ENCODE measurements at regions not wholly inside any gene's neighbourhood (a gene's known extent, or its start where the extent isn't known, plus 50 kb on each side); places are given as distances from the start of the nearest gene placed in this dataset.
"Not testable (repeated sequence)": the region's sequence is repeated elsewhere in the genome, so short reads cannot be mapped to it uniquely, and the experiment has no call there.

DNA sequence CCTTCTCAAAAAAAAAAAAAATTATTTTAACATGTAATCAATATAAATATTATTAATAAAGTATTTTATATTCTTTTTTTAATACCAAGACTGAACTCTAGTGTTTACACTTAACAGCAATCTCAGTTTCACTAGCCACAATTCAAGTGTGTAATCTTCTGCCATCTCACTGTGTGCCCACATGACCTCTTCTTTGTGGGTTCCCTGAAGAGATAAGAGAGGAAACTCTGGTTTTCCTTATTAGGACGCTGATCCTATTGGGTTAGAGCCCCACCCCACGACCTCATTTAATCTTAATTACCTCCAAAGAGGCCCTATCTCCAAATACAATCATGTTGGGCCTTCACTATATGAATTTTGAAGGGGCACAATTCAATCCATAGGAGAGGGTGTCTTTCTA lies 177.6 kb downstream of the STK31 start:
- DNase-seq (ENCODE audit: low spot score), result no peak

- DNase-seq (ENCODE audit: low spot score), result no peak
Measured at GRCh38 chr7:23888958-23889357, 178.9 kb downstream of the STK31 start.

DNA sequence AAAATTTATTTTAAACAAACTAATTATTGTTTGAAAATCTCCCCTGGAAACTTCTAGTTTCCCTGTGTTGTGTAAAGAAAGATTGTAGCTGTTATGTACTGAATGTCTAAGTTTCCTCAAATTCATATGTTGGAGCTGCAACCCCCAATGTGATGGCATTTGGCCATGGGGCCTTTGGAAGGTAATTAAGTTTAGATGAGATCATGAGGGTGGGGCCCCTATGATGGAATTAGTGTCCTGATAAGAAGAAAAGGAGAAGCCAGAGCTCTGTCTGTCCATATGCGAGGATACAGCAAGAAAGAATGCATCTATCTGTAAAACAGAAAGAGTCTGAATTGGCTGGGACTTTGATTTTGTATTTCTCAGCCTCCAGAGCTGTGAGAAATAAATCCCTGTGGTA lies 179.5 kb downstream of the STK31 start:
- DNase-seq (ENCODE audit: low spot score), result no peak

DNA sequence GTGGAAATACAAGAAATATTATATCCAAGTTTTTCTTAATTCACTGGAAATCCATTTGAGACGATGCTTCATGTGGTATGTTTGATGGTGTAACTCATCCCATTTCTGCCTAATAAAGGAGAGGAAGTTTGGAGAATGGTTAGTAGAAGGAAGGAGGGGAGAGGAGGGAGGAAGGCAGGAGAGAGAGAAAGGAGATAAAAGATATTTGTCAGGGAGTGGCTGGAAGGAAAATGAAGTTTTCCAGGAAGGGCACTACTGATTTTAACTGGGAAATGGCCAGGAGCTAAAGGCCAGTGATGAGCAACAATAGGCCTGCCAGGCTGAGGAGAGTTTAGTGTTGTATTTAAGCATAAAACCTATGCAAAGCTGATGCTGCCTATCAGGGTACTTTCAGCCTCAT lies 182.0 kb downstream of the STK31 start:
- DNase-seq (ENCODE audit: low spot score), result no peak

- DNase-seq (ENCODE audit: low spot score), result peak; percentile 5
Measured at GRCh38 chr7:23893176-23893941, 183.3 kb downstream of the STK31 start.

- DNase-seq (ENCODE audit: low spot score), result no peak
Measured at GRCh38 chr7:23893942-23894891, 184.2 kb downstream of the STK31 start.

DNA sequence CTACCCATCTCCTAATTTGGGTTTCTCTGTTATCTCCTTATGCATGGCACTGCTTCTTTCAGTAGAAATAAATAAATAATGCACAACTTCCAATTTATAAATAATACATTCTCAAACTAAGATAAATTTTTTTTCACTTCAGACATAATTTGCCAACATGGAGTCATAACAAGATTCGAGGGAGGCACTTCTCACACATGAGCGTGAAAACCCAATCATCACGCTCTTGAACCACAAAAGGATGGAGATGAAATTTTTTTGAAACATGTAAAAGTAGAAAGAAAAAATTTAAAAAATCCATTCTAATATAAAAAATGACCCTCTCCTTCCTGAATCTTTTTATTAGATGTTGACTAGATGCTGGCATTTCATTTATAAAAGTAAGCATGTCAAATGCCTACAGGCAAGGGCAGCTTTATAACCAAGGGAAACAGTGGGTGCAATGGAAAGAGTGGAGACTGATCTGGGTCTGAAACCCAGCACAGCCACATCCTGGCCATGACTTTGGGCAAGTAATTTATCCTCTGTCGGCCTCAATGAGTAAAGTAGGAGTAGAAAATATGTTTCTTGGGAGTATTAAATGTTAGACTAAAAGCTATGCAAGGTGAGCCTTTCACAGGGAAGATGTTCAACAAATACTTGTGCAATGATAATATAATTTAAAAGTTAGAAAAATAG lies 185.0 kb downstream of the STK31 start:
- no peak for DNase-seq (ENCODE audit: low spot score)

GRCh38 chr7:23895666-23896096 lies 185.7 kb downstream of the STK31 start:
- no peak for DNase-seq (ENCODE audit: low spot score)

- no peak for DNase-seq (ENCODE audit: low spot score)
Measured at GRCh38 chr7:23898619-23899018, 188.6 kb downstream of the STK31 start.

DNA sequence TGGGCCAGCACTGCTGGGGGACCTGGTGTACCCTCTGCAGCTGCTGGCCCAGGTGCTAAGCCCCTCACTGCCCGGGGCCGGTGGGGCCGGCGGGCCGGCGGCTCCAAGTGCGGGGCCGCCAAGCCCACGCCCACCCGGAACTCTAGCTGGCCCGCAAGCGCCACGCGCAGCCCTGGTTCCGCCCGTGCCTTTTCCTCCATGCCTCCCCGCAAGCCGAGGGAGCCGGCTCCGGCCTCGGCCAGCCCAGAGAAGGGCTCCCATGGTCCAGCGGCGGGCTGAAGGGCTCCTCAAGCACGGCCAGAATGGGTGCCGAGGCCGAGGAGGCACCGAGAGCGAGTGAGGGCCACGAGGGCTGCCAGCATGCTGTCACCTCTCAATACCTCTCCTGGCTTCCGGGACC lies 194.9 kb downstream of the STK31 start:
- not testable (repeated sequence) for DNase-seq (ENCODE audit: low spot score)

- DNase-seq (ENCODE audit: low spot score), result peak; percentile 54
Measured at GRCh38 chr7:23907012-23907411, 197.0 kb downstream of the STK31 start.

GRCh38 chr7:23909426-23909825 lies 199.4 kb downstream of the STK31 start:
- no peak for DNase-seq (ENCODE audit: low spot score)

- no peak for DNase-seq (ENCODE audit: low spot score)
Measured at GRCh38 chr7:23912065-23912464, 202.0 kb downstream of the STK31 start.

DNA sequence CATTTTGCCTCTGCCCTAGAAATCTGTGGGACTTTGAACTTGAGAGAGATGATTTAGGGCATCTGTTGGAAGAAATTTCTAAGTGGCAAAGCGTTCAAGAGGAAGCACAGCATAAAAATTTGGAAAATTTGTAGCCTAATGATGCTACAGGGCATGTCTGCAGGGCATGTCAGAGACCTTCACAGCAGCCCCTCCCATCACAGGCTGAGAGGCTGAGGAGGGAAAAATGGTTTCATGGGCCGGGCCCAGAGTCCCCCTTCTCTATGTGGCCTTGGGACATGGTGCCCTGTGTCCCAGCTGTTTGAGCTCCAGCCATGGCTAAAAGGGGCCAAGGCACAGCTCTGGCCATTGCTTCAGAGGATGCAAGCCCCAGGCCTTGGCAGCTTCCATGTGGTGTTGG lies 203.0 kb downstream of the STK31 start:
- DNase-seq (ENCODE audit: low spot score), result no peak

GRCh38 chr7:23915236-23915635 lies 205.2 kb downstream of the STK31 start:
- DNase-seq (ENCODE audit: low spot score), result no peak

GRCh38 chr7:23918286-23918685 lies 208.3 kb downstream of the STK31 start:
- DNase-seq (ENCODE audit: low spot score), result no peak

DNA sequence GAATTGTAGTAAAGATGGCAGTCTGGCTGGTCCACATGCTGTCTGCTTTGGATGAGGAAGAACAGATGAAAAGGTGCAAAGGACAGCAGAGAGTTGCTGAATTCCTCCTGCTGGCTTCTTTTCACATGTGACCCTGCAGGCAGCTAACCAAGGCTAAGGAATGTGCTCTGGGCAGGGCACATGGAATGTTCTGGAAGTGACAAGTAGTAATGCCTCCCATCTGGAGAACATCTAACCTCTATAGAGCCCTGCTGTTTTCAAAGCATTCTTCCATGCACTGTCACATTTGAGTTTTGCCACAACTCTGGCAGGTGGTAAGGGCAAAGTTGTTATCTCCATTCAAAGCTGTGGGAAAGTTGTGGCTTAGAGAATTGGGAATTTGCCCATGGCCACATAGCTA lies 208.8 kb downstream of the STK31 start:
- DNase-seq (ENCODE audit: low spot score), result no peak

DNA sequence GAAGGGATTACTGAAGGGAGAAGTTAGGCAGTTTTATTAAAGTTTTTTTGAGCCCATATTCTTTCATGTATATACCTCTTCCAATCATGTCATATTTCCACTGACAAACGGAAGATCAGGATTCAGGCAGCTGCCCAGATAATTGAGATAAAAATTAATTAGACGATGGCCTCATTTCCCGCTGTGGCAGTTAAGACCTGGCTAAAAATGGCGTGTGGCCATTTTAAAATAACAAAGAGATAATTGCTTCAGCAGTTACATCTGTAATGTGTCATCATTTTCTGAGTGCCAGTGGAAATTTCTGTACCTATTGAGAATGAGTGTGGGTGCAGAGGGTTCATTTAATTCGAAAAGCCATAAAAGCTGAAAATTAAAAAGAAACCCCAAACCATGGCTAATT lies 215.1 kb downstream of the STK31 start:
- no peak for DNase-seq (ENCODE audit: low spot score)

- no peak for DNase-seq (ENCODE audit: low spot score)
Measured at GRCh38 chr7:23927709-23928417, 217.8 kb downstream of the STK31 start.

DNA sequence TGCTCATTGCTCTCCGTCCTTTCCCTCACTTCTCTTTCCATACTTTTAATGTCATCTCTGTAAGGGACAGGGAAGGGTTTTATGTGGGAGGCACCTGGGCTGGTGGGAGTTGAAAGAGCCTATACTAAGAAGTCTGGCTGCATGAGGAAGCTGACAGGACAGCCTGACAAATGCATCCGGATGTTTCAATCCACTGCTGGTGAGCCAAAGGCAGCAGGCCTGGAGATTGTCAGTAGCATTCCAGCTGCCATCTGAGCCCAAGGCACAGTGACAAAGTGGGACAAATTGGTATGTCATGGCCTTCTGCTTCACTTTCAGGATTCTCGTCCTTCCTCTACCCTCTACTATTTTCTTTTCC lies 218.4 kb downstream of the STK31 start:
- DNase-seq (ENCODE audit: low spot score), result no peak

GRCh38 chr7:23930312-23930711 lies 220.3 kb downstream of the STK31 start:
- DNase-seq (ENCODE audit: low spot score), result no peak

- DNase-seq (ENCODE audit: low spot score), result no peak
Measured at GRCh38 chr7:23931633-23932032, 221.6 kb downstream of the STK31 start.
